Type B pancreatic cell (in vitro differentiated cells): ENCODE measurements at regions not wholly inside any gene's neighbourhood (a gene's known extent, or its start where the extent isn't known, plus 50 kb on each side); places are given as distances from the start of the nearest gene placed in this dataset.

Experiments
- DNase-seq: peaks from one replicate; pipeline ENCODE4 v3.0.0; 2021; ENCODE audit warnings: mixed read lengths; ENCODE audit not compliant: unreplicated experiment; ENCODE audit errors: extremely low spot score
- H3K27ac Mint-ChIP-seq: 2 replicates; pipeline ENCODE4 v1.8.0; 2021; ENCODE audit warnings: mild to moderate bottlenecking, mixed read lengths
- H3K27me3 Mint-ChIP-seq: 2 replicates; pipeline ENCODE4 v1.8.0; 2021; ENCODE audit warnings: mixed read lengths
- H3K36me3 Mint-ChIP-seq: 2 replicates; pipeline ENCODE4 v1.8.0; 2021; ENCODE audit warnings: mixed read lengths
- H3K4me1 Mint-ChIP-seq: one replicate; pipeline ENCODE4 v1.8.0; 2021; ENCODE audit warnings: mixed read lengths; ENCODE audit not compliant: unreplicated experiment
- H3K4me3 Mint-ChIP-seq: 2 replicates; pipeline ENCODE4 v1.8.0; 2021; ENCODE audit warnings: mild to moderate bottlenecking, mixed read lengths
- H3K9me3 Mint-ChIP-seq: 2 replicates; pipeline ENCODE4 v1.8.0; 2021; ENCODE audit warnings: mixed read lengths
- CTCF ChIP-seq: fragments of 200-600 bp; sonication (generic); conservative IDR thresholded peaks from 2 replicates; pipeline ENCODE4 v1.5.0; 2021; ENCODE audit warnings: antibody characterized with exemption, mild to moderate bottlenecking

GRCh38 chr10:105699504-105699903, 1058.4 kb downstream of the SORCS3 start:
- Mint-ChIP-seq H3K4me3 (no peak overlapping the region), H3K4me1 (peaks cover 9% of the 10 kb centered on the region), H3K27ac (no peak overlapping the region), H3K27me3 (peaks cover 14% of the 10 kb centered on the region), H3K36me3 (no peaks in the 10 kb centered on the region), H3K9me3 (no peaks in the 10 kb centered on the region)
- TF ChIP-seq CTCF: no peak
- no peak for DNase-seq

GRCh38 chr10:105698592-105698991, 1057.5 kb downstream of the SORCS3 start:
- no peak for TF ChIP-seq CTCF
- H3K27ac Mint-ChIP-seq: no peak overlapping the region
- DNase-seq: no peak
- no peaks in the 10 kb centered on the region for H3K36me3 Mint-ChIP-seq
- no peaks in the 10 kb centered on the region for H3K9me3 Mint-ChIP-seq
- H3K4me1 Mint-ChIP-seq: peaks cover 9% of the 10 kb centered on the region
- peaks cover 14% of the 10 kb centered on the region for H3K27me3 Mint-ChIP-seq
- no peak overlapping the region for H3K4me3 Mint-ChIP-seq

GRCh38 chr10:105697290-105697780, 1056.2 kb downstream of the SORCS3 start:
- H3K27ac Mint-ChIP-seq: no peak overlapping the region
- H3K9me3 Mint-ChIP-seq: no peaks in the 10 kb centered on the region
- TF ChIP-seq CTCF: no peak
- DNase-seq: no peak
- no peaks in the 10 kb centered on the region for H3K36me3 Mint-ChIP-seq
- peaks cover 8% of the 10 kb centered on the region for H3K4me1 Mint-ChIP-seq
- no peak overlapping the region for H3K4me3 Mint-ChIP-seq
- H3K27me3 Mint-ChIP-seq: peaks cover 13% of the 10 kb centered on the region

GRCh38 chr10:105691811-105692210, 1050.7 kb downstream of the SORCS3 start:
- DNase-seq: no peak
- H3K27ac Mint-ChIP-seq: no peak overlapping the region
- H3K4me1 Mint-ChIP-seq: no peaks in the 10 kb centered on the region
- H3K27me3 Mint-ChIP-seq: no peaks in the 10 kb centered on the region
- H3K4me3 Mint-ChIP-seq: no peak overlapping the region
- H3K36me3 Mint-ChIP-seq: no peaks in the 10 kb centered on the region
- TF ChIP-seq CTCF: peak; percentile 78
- H3K9me3 Mint-ChIP-seq: no peaks in the 10 kb centered on the region

GRCh38 chr10:105682911-105683310, 1041.8 kb downstream of the SORCS3 start:
- H3K4me1 Mint-ChIP-seq: no peaks in the 10 kb centered on the region

More at GRCh38 chr10:105682911-105683310, 1041.8 kb downstream of the SORCS3 start:
- no peaks in the 10 kb centered on the region for H3K36me3 Mint-ChIP-seq
- no peak for DNase-seq
- TF ChIP-seq CTCF: no peak
- H3K9me3 Mint-ChIP-seq: peaks cover 8% of the 10 kb centered on the region
- H3K27me3 Mint-ChIP-seq: no peaks in the 10 kb centered on the region
- H3K4me3 Mint-ChIP-seq: no peak overlapping the region
- no peak overlapping the region for H3K27ac Mint-ChIP-seq
